Fibroblast of villous mesenchyme (primary cell): ENCODE measurements at regions not wholly inside any gene's neighbourhood (a gene's known extent, or its start where the extent isn't known, plus 50 kb on each side); places are given as distances from the start of the nearest gene placed in this dataset.
"Not testable (repeated sequence)": the region's sequence is repeated elsewhere in the genome, so short reads cannot be mapped to it uniquely, and the experiment has no call there.

Experiments
- DNase-seq: peaks from one replicate; pipeline ENCODE4 v3.0.0-alpha.2; 2010; ENCODE audit warnings: low read depth
- H3K4me3 ChIP-seq: 2 replicates; pipeline ENCODE4 v1.5.1; 2011; ENCODE audit warnings: low read depth, mild to moderate bottlenecking, low read length
- CTCF ChIP-seq: IDR thresholded peaks from 2 replicates; pipeline ENCODE4 v1.5.1; 2012; ENCODE audit warnings: low read depth, mild to moderate bottlenecking, low read length; ENCODE audit not compliant: insufficient read depth

- no peak for TF ChIP-seq CTCF
- H3K4me3 ChIP-seq: no peak overlapping the region
- no peak for DNase-seq
These were observed 154.9 kb upstream of the GJE1 start for GRCh38 chr6:141977782-141978181.

GRCh38 chr6:141976994-141977393 lies 155.7 kb upstream of the GJE1 start:
- TF ChIP-seq CTCF: no peak
- DNase-seq: no peak
- H3K4me3 ChIP-seq: no peak overlapping the region

- not testable (repeated sequence) for DNase-seq
- peak overlapping the region; percentile 30 for H3K4me3 ChIP-seq
These were observed 162.8 kb upstream of the GJE1 start for GRCh38 chr6:141969768-141970415.

- DNase-seq: no peak
- no peak overlapping the region for H3K4me3 ChIP-seq
- TF ChIP-seq CTCF: no peak
These were observed 163.5 kb upstream of the GJE1 start for GRCh38 chr6:141969201-141969600.

GRCh38 chr6:141968632-141969031 lies 164.1 kb upstream of the GJE1 start:
- no peak for TF ChIP-seq CTCF
- H3K4me3 ChIP-seq: no peak overlapping the region
- no peak for DNase-seq

GRCh38 chr6:141965016-141965545 lies 167.6 kb upstream of the GJE1 start:
- H3K4me3 ChIP-seq: no peak overlapping the region
- DNase-seq: no peak
- no peak for TF ChIP-seq CTCF

- DNase-seq: peak; percentile 4
- TF ChIP-seq CTCF: no peak
- no peak overlapping the region for H3K4me3 ChIP-seq
These were observed 169.0 kb upstream of the GJE1 start for GRCh38 chr6:141963543-141964295.
